NCI-H82 treated with DMSO at 0.1 percent for 48 hours (cell line): ENCODE measurements at regions not wholly inside any gene's neighbourhood (a gene's known extent, or its start where the extent isn't known, plus 50 kb on each side); places are given as distances from the start of the nearest gene placed in this dataset.
A peak's percentile ranks its signal among the peaks of the same experiment; 100 is the strongest.

ENCODE experiments used
- DNase-seq: peaks from one replicate; lab custom pipeline; 2025; ENCODE audit not compliant: unreplicated experiment; lab: John Stamatoyannopoulos, UW

- no peak for DNase-seq
Measured at GRCh38 chrX:51798701-51799100, 55.5 kb downstream of the GSPT2 start.

- DNase-seq, result peak; percentile 29
Measured at GRCh38 chrX:51802917-51803688, 59.9 kb downstream of the GSPT2 start.

- DNase-seq, result no peak
Measured at GRCh38 chrX:51803833-51804232, 60.6 kb downstream of the GSPT2 start.

GRCh38 chrX:51804741-51805140 is 61.5 kb downstream of the GSPT2 start:
- DNase-seq, result no peak

- no peak for DNase-seq
Measured at GRCh38 chrX:51813886-51814460, 70.7 kb downstream of the GSPT2 start.

GRCh38 chrX:51824061-51824460 is 69.4 kb upstream of the MAGED1 start:
- no peak for DNase-seq

GRCh38 chrX:51825436-51825835 is 68.0 kb upstream of the MAGED1 start:
- no peak for DNase-seq

- DNase-seq, result no peak
Measured at GRCh38 chrX:51834076-51834475, 59.3 kb upstream of the MAGED1 start.

GRCh38 chrX:51836823-51837222 is 56.6 kb upstream of the MAGED1 start:
- no peak for DNase-seq

GRCh38 chrX:51837451-51837850 is 56.0 kb upstream of the MAGED1 start:
- DNase-seq, result no peak

- no peak for DNase-seq
Measured at GRCh38 chrX:51837921-51838320, 55.5 kb upstream of the MAGED1 start.
